Nucleus accumbens (tissue), 56 donors: ENCODE measurements at regions not wholly inside any gene's neighbourhood (a gene's known extent, or its start where the extent isn't known, plus 50 kb on each side); places are given as distances from the start of the nearest gene placed in this dataset.

Experiments
- DNase-seq, 56 donors: peaks; one replicate each; lab custom pipeline; 2025; lab: John Stamatoyannopoulos, UW

DNA sequence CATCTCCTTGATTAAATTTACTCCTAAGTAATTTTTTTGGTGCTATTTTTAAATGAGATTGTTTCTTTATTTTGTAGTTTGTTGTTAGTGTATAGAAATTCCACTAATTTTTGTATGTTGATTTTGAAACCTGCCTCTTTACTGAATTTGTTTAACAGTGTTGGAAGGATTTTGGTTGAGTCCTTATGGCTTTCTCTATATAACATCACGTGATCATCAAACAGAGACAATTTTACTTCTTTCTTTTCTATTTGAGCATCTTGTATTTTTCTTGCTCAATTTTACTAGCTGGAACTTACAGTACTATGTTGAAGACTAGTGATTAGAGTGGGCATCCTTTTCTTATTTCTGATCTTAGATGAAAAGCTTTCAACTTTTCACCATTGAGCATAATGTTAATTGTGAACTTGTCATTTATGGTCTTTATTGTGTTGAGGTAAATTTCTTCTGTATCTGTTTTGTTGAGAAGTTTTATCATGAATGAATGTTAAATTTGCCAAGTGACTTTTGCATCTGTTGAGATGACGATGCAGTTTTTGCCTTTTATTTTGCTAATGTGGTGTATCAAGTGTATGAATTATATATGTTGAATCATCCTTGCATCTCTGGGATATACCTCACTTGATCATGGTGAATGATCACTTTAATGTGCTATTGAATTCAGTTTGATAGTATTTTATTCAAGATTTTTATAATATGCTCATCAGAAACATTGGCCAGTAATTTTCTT lies 645.3 kb upstream of the DDX18 start:
- no peak for DNase-seq

DNA sequence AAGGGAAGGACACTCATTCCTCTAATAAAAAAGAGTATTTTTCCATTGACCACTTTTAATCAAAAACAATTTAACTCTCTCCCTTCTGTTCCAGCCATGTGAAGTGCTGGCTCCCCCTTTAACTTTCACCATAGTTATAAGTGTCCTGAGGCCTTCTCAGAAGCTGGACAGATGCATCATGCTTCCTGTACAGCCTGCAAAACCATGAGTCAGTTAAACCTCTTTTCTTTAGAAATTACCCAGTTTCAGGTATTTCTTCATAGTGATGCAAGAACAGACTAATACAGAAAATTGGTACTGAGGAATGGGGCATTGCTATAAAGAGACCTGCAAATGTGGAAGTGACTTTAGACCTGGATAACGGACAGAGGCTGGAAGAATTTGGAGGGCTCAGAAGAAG lies 643.6 kb upstream of the DDX18 start:
- DNase-seq: no peak

DNA sequence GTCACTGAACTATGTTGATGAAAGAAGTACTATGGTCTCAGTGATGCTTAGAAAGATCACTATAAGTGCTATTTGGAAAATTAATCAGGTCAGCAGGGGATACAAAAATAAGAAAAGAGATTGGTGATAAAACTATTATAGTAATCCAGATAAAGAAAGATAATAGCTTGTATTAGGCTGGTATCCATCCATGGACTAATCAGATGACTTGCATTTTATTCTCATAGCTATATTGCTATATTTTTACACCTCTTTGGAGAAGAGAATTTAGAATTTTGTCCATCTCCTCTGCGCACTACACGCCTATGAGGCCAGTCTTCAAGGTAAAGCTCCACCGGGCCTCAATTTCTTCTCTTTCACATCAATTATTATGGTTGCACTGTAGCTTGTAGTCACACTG lies 635.1 kb upstream of the DDX18 start:
- no peak for DNase-seq

DNA sequence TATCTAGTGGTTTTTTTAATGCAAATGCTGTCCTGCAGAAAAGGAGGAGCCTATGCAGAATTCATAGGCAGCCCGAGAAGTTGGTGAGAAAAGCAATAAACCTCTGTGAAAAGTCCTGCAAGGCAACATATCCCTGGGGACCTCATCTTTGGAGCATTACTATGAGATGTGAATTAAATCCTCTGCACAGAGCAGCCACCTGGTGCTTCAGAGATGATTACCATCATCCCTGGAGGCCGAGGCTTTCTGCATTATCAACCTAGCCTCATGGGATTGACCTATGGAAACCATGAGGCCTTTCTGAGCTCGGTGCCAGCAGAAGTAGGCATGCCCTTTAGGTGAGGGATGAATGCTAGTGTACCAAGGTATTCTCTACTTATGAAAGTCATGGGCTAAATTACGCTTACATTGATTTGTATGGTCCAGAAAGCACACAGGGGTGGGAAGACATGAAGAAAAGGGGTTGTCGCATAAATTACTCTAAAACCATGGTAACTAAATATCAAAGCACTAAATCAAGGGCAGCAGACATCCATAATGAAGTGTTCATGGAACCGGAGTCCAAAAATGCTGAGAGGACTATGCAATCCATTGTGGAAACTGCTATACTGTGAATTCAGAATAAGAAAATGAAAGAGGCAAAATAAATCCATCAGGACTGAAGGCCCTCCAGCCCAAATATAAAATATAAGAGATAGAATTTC lies 623.5 kb upstream of the DDX18 start:
- no peak for DNase-seq

DNA sequence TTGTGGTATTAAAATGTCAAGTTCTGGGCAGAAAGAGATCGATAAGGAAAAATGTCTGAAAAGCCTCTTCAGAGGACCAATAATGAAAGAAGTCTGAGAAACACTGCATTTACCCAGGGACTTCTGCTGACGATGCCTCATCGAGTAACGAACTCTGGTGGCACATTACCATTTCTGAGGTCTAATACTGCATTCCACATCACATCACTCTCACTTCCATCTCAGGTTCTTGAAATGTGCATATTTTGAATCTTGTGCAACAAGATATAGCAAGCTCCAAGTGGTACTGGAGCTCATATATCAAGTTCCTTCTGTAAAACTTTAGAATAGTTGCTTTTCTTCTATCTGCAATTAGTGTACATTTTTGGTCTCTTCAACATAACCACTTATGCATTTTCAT lies 619.1 kb upstream of the DDX18 start:
- no peak for DNase-seq

DNA sequence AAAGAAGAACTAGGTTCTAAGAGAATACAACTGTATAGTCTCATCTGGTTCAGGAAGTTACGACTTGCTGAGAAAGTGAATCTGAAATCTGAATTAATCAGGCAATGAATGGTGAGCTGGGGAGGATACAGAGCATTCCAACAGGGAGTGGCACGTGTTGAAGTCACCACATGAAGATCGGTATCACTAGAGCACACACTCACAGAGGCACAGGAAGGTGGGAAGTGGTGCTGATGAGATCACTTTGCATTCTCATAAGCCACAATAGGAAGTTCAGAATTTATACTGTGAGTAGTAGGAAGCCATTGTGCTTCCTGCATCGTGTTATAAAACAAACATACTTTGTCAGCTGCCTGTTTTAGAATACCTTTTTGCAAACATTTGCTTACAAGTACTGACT lies 615.0 kb upstream of the DDX18 start:
- no peak for DNase-seq

DNA sequence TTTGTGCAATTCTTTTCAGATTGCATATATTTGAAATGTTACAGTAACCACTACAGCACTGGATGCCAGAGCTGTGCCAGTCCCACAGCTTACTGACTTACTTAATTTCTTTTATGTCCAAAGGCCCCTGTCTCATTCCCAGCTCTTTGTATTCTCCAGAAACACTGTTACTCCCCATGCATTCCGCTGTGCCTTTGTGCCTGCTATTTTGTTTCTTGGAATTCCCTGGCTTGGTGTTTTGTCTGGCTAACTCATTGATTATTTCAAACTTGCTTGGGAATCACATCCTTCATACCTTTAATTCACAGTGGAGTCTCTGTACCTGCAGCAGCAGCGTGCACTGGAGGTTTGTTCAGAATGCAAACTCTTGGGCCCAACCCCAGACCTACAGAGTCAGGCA lies 601.9 kb upstream of the DDX18 start:
- DNase-seq: no peak

DNA sequence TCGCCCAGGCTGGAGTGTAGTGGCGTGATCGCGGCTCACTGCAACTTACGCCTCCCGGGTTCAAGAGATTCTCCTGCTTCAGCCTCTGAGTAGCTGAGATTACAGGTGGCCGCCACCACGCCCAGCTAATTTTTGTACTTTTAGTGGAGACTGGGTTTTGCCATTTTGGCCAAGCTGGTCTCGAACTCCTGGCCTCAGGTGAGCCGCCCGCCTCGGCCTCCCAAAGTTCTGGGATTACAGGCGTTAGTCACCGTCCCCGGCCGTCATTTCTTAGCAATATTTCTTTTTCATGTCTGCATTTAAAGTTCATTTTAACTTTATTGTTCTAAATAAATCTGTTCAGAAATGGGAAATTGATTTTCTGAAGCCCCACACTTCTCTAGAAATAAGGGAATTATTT lies 597.3 kb upstream of the DDX18 start:
- DNase-seq: no peak

DNA sequence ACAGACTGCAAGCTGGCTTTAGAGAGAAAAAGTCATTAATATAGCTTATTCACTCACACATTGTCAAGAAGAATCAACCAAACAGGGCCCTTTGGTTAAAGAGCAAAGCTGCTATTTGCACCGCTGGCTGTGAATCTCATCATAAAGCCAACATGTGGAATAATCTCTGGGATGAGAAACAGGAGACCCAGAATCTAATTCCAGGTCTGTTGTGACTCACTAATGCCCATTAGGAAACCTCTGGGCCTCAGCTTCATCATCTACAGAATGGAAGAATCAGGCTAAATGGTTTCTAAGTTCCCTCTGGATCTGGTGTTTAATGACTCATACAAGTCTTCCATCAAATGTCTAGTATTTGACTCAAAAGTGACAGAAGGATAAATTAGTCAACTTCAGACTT lies 591.7 kb upstream of the DDX18 start:
- DNase-seq: no peak

DNA sequence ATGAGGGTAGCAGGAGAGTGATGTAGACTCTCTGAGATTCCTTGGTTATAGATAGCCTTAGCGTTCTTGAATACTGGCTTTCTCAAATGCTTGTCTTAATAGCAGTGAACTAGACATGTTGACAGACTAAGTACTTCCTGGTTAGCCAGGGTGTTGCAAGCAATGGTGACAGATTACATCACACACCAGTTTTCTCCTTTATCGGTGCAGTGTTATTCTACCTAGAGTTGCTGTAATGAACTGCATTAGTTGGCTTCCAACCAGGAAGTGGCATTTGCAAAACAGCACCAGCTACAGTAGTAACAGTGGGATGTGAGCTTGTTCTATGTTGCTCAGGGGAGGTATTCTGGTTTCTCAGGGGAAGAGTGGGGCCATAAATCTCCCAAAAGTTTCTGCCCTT lies 582.2 kb upstream of the DDX18 start:
- no peak for DNase-seq

DNA sequence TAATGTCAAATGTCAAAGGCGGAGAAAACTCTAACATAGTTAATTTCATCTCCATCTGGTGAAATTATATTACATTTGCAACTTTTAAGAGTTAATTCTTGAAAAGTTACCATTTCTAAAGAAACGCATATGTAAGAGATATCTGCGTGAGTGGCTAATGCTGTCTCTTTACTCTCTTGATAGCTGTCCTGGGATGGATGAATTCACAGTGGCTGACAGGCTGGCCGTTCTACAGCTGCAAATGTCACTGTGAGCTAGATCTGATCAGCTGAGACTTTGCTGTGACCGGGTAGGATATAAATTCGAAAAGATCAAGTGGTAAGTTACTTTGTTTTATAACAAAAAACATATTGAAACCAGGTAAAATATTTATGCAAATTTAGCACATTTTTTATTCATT lies 557.1 kb upstream of the DDX18 start:
- DNase-seq: no peak

DNA sequence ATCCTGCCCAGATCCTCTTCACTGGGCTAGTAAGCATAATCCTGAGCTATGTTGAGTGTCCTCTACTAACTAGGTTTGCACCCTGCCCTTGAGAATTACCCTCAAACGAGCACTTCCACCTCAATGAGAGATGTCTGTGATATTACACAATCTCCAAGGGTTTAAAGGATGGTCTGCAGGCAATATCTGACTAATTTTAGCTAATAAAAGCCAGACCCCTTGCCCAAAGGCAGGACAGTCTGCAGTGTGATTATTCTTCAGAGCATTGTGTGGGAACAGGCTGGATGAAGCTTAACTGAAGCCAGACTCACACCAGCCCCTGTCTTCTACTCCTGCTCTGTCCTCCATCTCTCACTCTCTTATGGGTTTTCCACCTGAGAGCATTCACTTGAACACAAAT lies 544.9 kb upstream of the DDX18 start:
- no peak for DNase-seq

DNA sequence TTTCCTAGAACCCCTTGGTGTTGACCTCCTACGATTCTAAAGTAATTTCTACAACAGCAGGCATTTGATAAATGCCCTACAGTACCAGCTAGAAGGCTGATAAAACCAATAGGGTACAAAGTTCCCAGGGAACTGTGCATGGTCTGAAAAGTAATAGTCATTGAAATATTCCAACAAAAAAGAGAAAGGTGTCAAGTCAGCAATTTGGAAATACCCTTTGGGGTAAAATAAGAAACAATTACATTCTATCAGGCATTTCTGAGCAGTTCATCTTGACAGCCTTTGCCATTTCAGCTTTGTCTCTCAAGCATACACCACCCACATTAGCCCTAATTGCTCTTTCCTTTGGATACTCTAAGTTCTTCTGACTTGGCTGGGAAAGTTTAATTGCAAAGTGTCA lies 542.9 kb upstream of the DDX18 start:
- DNase-seq: no peak

DNA sequence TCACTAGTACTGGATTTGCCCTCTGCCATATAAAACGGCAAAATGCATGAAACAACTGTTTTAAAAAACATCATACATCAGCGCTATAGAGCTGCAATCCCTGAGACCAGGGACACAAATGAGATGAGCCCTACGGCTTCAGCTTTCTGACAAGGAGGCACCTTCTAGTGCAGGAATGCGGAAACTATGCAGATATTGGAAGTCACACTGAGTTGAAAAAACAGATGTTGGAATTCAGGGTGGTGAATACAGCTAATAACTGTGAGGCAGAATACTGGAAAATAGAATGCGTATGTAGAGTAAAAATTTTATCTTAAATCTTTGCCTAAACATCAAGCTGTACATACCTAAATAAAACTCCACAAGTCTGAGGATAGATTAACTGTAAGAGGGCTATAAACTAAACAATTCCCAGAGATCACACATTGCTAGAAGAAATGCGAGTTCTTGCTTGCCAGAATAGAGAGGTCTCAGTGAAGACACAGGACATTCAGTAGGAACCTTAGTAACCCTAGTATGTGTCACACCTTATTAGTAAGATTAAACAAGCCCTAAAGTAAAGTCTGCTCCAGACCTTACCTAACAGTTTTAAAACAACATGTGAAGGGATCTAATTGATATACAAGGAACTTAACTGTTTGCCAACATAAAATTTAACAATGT lies 541.4 kb upstream of the DDX18 start:
- no peak for DNase-seq

DNA sequence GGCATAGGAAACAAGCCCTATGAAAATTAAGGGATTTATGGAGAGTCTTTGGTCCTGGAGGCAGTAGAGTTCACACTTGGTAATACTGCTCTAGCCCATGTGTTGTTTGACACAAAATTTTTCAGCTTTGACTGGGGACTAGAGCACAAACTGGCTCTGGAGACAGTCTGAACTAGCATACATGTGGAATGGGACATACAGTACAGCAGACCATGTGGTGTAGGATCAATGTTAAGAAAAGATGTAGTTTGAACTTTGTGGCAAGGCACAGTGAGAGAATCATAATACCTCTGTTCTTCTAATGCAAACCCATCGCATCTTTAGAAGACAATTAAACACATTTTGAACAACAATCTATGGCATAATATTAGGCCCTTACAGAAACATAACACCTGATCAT lies 521.5 kb upstream of the DDX18 start:
- DNase-seq: no peak

DNA sequence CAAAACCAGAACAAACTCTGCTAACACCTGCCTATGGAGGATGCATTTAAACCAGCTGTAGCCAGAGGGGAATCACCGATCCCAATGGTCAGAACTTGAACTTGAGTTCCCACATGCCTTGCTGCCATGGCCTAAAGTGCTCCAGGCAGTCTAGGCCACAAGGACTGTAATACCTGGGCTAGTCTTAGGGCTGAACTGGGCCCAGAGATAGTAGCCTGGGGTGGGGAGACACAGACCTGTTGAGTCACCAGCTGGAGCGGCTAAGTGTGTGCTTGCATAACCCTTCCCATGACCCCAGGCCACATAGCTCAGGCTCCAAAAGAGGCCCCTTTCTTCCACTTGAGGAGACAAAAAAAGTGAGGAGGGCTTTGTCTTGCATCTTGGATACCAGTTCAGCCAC lies 515.0 kb upstream of the DDX18 start:
- DNase-seq: no peak

DNA sequence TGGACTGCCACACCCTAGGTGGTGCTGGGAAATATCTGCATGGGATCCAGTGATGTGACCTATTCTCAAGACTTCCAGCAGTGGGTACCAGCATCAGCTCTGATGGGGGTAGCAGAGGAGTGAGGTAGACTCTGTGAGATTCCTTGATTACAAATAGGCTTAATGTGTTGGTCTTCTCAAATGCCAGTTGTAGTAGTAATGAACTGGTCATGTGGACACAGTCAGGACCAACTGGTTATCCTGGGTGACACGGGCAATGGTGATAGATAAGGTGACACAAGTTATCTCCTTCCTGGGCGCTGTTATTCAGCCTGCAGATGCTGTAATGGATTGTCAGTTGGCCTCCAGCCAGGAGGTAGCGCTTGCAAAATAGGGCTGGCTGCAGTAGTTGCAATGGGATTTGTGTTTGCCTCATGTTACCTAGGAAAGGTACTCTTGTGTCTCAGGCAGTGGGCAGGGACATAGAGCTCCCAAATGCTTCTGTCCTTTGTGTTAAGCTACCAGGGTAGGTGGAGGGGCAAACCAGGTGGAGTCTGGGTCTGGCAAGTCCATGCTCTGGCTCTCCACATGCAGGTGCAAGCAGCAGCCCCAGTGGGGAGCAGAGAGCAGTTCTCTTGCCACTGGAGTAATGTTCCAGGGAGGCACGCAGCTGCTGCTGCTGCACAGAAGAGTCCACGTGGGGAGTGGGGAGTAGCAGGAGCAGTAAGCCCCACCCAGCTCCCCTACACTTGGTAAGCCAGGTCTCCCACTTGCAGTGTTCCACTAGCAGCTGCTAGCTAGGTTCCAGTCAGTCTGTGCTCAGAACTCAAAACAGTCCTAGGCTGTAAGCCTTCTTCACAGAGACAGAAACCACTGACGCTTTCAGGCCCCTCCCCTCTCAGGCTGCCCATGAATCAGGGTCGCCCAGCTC lies 505.4 kb upstream of the DDX18 start:
- DNase-seq: no peak

DNA sequence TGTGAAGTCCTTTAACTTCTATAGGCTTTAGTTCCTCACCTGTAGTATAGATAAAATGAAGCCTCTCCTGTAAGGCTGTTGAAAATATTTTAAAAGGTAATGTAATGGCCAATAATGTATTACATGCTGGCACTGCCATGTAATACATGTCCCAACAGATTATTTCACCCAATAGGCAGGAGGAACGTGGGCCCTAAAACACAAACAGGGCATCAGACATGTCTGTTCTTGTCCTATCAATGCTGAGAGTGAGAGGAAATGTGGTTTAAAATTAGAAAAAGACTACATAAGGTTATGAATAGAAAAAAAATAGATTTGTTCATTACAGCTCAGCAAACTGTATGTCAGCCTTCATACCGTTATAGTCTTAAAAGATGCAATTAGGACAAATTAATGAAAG lies 492.7 kb upstream of the DDX18 start:
- no peak for DNase-seq

DNA sequence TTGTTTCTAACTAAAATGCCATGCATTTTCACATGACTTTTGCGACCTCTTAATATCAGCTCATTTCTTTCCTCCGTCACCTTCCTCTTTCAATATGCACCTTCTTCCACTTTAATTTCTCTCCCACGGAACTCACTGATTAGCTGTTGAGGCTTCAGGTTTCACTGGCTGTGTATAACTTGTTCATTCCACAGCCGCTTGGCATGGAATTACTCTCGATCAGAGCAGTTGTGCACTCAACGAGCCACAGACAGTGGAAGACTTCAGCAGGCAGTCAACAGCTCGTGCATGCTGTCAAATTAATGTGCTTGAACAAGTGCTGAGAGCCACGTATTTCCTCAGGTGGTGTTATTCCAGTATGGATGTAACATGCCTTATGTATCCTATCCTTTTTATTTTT lies 491.2 kb upstream of the DDX18 start:
- no peak for DNase-seq

DNA sequence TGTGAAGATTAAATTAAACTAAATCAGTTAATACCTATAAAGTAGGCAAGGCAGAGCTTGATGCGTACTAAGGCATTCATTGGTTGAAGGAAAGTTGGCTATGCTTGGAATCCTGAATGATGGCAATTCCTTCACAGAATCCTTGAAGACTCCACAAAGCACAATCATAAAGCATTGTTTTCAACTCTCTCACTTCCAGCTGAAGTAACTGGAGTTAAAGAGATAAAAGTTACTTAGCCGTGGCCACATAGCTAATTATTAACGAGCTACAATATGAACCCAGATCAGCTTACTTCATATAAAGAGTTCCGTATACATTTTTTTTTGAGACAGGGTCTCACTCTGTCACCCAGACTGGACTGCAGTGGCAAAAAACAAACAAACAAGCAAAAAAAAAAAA lies 483.9 kb upstream of the DDX18 start:
- DNase-seq: no peak

DNA sequence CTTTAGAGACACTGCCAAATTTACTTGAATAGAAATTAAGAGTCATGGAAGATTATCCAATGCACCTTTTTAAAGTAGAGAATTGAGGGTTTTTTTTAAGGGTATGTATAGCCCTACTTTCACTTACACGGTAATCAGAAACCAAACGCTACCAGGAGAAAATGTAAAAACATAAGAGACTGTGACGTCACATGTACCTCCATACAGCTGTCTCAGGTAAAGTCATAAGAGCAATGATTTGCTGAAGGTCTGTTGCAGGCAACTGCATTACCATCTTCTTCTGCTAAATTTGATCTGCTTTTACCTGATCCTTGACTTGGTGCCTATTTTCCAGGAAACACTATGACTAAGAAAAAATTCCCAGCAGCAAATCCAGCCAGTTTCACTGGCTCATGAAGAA lies 478.5 kb upstream of the DDX18 start:
- DNase-seq: no peak
